GM23248 (cell line): ENCODE measurements at regions not wholly inside any gene's neighbourhood (a gene's known extent, or its start where the extent isn't known, plus 50 kb on each side); places are given as distances from the start of the nearest gene placed in this dataset.

Experiments
- EZH2 ChIP-seq: fragments of 200-600 bp; sonication (generic); IDR thresholded peaks from 2 replicates; pipeline ENCODE4 v1.6.1; 2018; ENCODE audit warnings: antibody characterized with exemption, mild to moderate bottlenecking; ENCODE audit not compliant: insufficient read depth, poor library complexity, severe bottlenecking
- EZH2phosphoT487 ChIP-seq: fragments of 200-600 bp; sonication (generic); IDR thresholded peaks from 2 replicates; pipeline ENCODE4 v1.6.1; 2018; ENCODE audit warnings: antibody characterized with exemption, moderate library complexity, mild to moderate bottlenecking, low read depth; ENCODE audit not compliant: insufficient read depth

DNA sequence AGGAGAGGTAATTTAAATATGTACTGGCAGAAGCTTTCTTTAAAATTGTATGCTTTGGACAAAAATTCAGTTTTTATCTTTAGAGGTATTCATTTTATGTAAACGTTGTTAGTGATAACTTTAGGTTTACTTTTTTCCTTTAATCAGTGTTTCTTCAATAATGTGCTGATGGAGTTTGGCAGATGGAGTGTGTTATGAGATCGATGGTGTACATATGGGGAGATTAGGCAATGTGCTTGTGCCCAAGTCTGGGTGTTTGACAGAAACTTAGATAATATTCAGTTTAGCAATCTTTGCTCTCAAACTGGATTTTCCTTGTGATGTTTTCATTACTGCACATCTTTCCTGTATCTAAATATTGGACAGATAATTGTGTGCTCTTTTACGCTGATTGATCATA, 425.4 kb downstream of the JRKL start:
- TF ChIP-seq EZH2, result no peak
- TF ChIP-seq EZH2phosphoT487, result no peak
